ENCODE measurements at regions not wholly inside any gene's neighbourhood (a gene's known extent, or its start where the extent isn't known, plus 50 kb on each side); places are given as distances from the start of the nearest gene placed in this dataset.

- Histone ChIP-seq H3K27me3 (no peaks in the 10 kb centered on the region), H3K4me1 (replicated peaks in 1 of 2) (peaks cover 0 to 9% of the 10 kb centered on the region in 2 donors), H3K4me3 (no peak overlapping the region), H3K27ac (peak overlapping the region in 1 of 5 donors; percentile 52), H3K9me3 (replicated peaks in 1 of 3) (no peaks in the 10 kb centered on the region), H3K36me3 (replicated peaks in 1 of 2) (no peaks in the 10 kb centered on the region)
- WGBS, 4 donors: 88 to 100% (median 97%) methylated on average over 1 of the region's 1 CpG; no CpG with 5 or more reads in 1 of the 4 donors
- intact Hi-C loops (cut with DNase I): no loop called here
- TF ChIP-seq CTCF (IDR thresholded peaks at IDR 0.05): no peak
- TF ChIP-seq POLR2A (IDR thresholded peaks at IDR 0.05): no peak
- DNase-seq: no peak
Measured at GRCh38 chr3:146305808-146306423, 55.0 kb upstream of the PLSCR4 start.

- 90 to 100% (median 95%) methylated on average over 1 of the region's 1 CpG; no CpG with 5 or more reads in 1 of the 4 donors for WGBS, 4 donors
- TF ChIP-seq POLR2A (IDR thresholded peaks at IDR 0.05): no peak
- TF ChIP-seq CTCF (IDR thresholded peaks at IDR 0.05): no peak
- intact Hi-C loops (cut with DNase I): no loop called here
Measured at GRCh38 chr3:146300768-146301167, 49.9 kb upstream of the PLSCR4 start.

More at GRCh38 chr3:146300768-146301167, 49.9 kb upstream of the PLSCR4 start:
- DNase-seq: no peak
- no peaks in the 10 kb centered on the region for H3K36me3 ChIP-seq (replicated peaks in 1 of 2)
- H3K27ac ChIP-seq: no peak overlapping the region
- no peak overlapping the region for H3K4me3 ChIP-seq
- H3K27me3 ChIP-seq: no peaks in the 10 kb centered on the region
- no peaks in the 10 kb centered on the region for H3K4me1 ChIP-seq (replicated peaks in 1 of 2)
- no peaks in the 10 kb centered on the region for H3K9me3 ChIP-seq (replicated peaks in 1 of 3)

Data from adrenal gland (tissue), 9 donors.